Liver (tissue), 7 donors: ENCODE measurements at regions not wholly inside any gene's neighbourhood (a gene's known extent, or its start where the extent isn't known, plus 50 kb on each side); places are given as distances from the start of the nearest gene placed in this dataset.

Experiments used
- DNase-seq: peaks from one replicate; pipeline ENCODE4 v3.0.0-alpha.2; 2017; ENCODE audit warnings: low spot score
- H3K27ac ChIP-seq, 2 donors: one replicate each; pipeline ENCODE4 v1.7.0; 2013; ENCODE audit warnings: inconsistent platforms in 2 of 2, low read length in 2 of 2, control low read depth in 1 of 2, low read depth in 1 of 2, mild to moderate bottlenecking in 1 of 2
- H3K27me3 ChIP-seq, 4 donors: one replicate each; pipeline versions ENCODE4 v1.6.1 to v1.7.0; 2013; ENCODE audit warnings: low read length in 3 of 4, inconsistent platforms in 1 of 4, mild to moderate bottlenecking in 1 of 4, moderate library complexity in 1 of 4; ENCODE audit not compliant: control insufficient read depth in 4 of 4, insufficient read depth in 4 of 4
- H3K36me3 ChIP-seq, 4 donors: one replicate each; pipeline versions ENCODE4 v1.6.1 to v1.7.0; 2013; ENCODE audit warnings: low read length in 3 of 4, mild to moderate bottlenecking in 3 of 4, low read depth in 1 of 4, moderate library complexity in 1 of 4; ENCODE audit not compliant: control insufficient read depth in 4 of 4, insufficient read depth in 3 of 4
- H3K4me1 ChIP-seq, 4 donors: one replicate each; pipeline versions ENCODE4 v1.6.1 to v1.7.0; 2013; ENCODE audit warnings: low read length in 3 of 4, mild to moderate bottlenecking in 3 of 4, moderate library complexity in 1 of 4; ENCODE audit not compliant: control insufficient read depth in 4 of 4, insufficient read depth in 4 of 4
- H3K4me3 ChIP-seq, 3 donors: one replicate each; pipeline versions ENCODE4 v1.6.1 to v1.7.0; 2013; ENCODE audit warnings: low read length in 3 of 3, control low read depth in 1 of 3, low read depth in 1 of 3, mild to moderate bottlenecking in 1 of 3
- H3K9ac ChIP-seq, 2 donors: one replicate each; pipeline ENCODE4 v1.7.0; 2013; ENCODE audit warnings: low read length in 2 of 2, mild to moderate bottlenecking in 2 of 2, moderate library complexity in 2 of 2, control low read depth in 1 of 2, low read depth in 1 of 2
- H3K9me3 ChIP-seq, 4 donors: one replicate each; pipeline versions ENCODE4 v1.6.1 to v1.7.0; 2013; ENCODE audit warnings: low read length in 3 of 4; ENCODE audit not compliant: control insufficient read depth in 4 of 4
- ATF3 ChIP-seq: IDR thresholded peaks from 2 replicates; pipeline ENCODE4 v1.6.1; 2016; ENCODE audit warnings: antibody characterized with exemption
- FOXA1 ChIP-seq: IDR thresholded peaks from 2 replicates; pipeline ENCODE4 v1.6.1; 2016; ENCODE audit warnings: antibody characterized with exemption
- HNF4A ChIP-seq, 2 donors: conservative IDR thresholded peaks; 2 replicates each; pipeline ENCODE4 v1.6.1; 2016; ENCODE audit warnings: antibody characterized with exemption in 2 of 2, mild to moderate bottlenecking in 2 of 2
- HNF4G ChIP-seq: IDR thresholded peaks from 2 replicates; pipeline ENCODE4 v1.6.1; 2016; ENCODE audit warnings: antibody characterized with exemption
- JUND ChIP-seq, 2 donors: IDR thresholded peaks; 2 replicates each; pipeline ENCODE4 v1.6.1; 2016; ENCODE audit warnings: antibody characterized with exemption in 2 of 2
- RAD21 ChIP-seq, 2 donors: IDR thresholded peaks; 2 replicates each; pipeline ENCODE4 v1.6.1; 2016; ENCODE audit warnings: antibody characterized with exemption in 2 of 2, mild to moderate bottlenecking in 2 of 2
- SP1 ChIP-seq: IDR thresholded peaks from 2 replicates; pipeline ENCODE4 v1.6.1; 2018; ENCODE audit warnings: antibody characterized with exemption, mild to moderate bottlenecking
- TAF1 ChIP-seq: conservative IDR thresholded peaks from 2 replicates; pipeline ENCODE4 v1.6.1; 2016; ENCODE audit warnings: antibody characterized with exemption, mild to moderate bottlenecking
- ZBTB33 ChIP-seq: IDR thresholded peaks from 2 replicates; pipeline ENCODE4 v1.6.1; 2016; ENCODE audit warnings: antibody characterized with exemption
- WGBS: extraction: QIAGEN DNeasy Blood & Tissue Kit; methylation state at CpG from one replicate; pipeline ENCODE4 v1.1.7; 2013; 5-methylcytosine and 5-hydroxymethylcytosine counted together
- TF ChIP-seq, protein P1 (sequence below): IDR thresholded peaks from 2 replicates; pipeline ENCODE4 v1.6.1; 2016; ENCODE audit warnings: antibody characterized with exemption, mild to moderate bottlenecking
- TF ChIP-seq, protein P2 (sequence below): IDR thresholded peaks from 2 replicates; pipeline ENCODE4 v1.6.1; 2016; ENCODE audit warnings: antibody characterized with exemption
- donor health status: healthy.
- donor health status: healthy.
- donor health status: healthy.
- donor health status: healthy.

- Histone ChIP-seq H3K27me3 (no peaks in the 10 kb centered on the region), H3K36me3 (no peaks in the 10 kb centered on the region), H3K9me3 (no peaks in the 10 kb centered on the region), H3K4me3 (no peak overlapping the region), H3K27ac (no peak overlapping the region), H3K4me1 (no peaks in the 10 kb centered on the region), H3K9ac (no peak overlapping the region)
- TF ChIP-seq SP1 (no peak), TAF1 (no peak), FOXA1 (no peak), HNF4A (conservative IDR thresholded peaks at IDR 0.05) (no peak), ATF3 (no peak)
- TF ChIP-seq, protein P1, sequence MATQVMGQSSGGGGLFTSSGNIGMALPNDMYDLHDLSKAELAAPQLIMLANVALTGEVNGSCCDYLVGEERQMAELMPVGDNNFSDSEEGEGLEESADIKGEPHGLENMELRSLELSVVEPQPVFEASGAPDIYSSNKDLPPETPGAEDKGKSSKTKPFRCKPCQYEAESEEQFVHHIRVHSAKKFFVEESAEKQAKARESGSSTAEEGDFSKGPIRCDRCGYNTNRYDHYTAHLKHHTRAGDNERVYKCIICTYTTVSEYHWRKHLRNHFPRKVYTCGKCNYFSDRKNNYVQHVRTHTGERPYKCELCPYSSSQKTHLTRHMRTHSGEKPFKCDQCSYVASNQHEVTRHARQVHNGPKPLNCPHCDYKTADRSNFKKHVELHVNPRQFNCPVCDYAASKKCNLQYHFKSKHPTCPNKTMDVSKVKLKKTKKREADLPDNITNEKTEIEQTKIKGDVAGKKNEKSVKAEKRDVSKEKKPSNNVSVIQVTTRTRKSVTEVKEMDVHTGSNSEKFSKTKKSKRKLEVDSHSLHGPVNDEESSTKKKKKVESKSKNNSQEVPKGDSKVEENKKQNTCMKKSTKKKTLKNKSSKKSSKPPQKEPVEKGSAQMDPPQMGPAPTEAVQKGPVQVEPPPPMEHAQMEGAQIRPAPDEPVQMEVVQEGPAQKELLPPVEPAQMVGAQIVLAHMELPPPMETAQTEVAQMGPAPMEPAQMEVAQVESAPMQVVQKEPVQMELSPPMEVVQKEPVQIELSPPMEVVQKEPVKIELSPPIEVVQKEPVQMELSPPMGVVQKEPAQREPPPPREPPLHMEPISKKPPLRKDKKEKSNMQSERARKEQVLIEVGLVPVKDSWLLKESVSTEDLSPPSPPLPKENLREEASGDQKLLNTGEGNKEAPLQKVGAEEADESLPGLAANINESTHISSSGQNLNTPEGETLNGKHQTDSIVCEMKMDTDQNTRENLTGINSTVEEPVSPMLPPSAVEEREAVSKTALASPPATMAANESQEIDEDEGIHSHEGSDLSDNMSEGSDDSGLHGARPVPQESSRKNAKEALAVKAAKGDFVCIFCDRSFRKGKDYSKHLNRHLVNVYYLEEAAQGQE, result no peak
- WGBS, result 63% methylated on average over 2 of the region's 2 CpGs
- no peak for DNase-seq
These were observed 339.1 kb upstream of the SLC10A2 start for GRCh38 chr13:103405297-103405696.

DNA sequence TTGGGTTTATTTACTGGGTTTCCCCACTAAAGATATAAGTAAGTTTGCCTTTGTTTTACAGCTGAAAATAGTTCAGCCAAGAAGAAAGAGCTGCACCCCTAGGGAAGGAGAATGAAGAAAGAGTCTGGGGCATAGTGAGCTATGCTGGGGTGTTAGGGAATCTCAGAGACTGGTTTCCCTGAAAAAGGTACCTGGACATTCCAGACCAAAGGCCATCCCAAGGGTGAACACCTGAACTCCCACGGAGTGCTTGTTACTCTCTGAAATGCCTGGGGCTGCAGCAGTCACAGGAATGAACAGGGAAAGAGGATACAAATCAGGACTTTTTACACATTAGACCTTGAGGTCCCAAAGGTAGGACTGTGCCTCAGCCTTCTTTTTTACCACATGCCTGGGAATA lies 337.6 kb upstream of the SLC10A2 start:
- Histone ChIP-seq H3K36me3 (no peaks in the 10 kb centered on the region), H3K9me3 (no peaks in the 10 kb centered on the region), H3K4me1 (no peaks in the 10 kb centered on the region), H3K4me3 (no peak overlapping the region), H3K27me3 (no peaks in the 10 kb centered on the region), H3K27ac (no peak overlapping the region), H3K9ac (no peak overlapping the region)
- DNase-seq, result no peak
- TF ChIP-seq, protein P2, sequence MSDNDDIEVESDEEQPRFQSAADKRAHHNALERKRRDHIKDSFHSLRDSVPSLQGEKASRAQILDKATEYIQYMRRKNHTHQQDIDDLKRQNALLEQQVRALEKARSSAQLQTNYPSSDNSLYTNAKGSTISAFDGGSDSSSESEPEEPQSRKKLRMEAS, result no peak
- TF ChIP-seq ZBTB33 (no peak), RAD21 (IDR thresholded peaks at IDR 0.05) (no peak), JUND (IDR thresholded peaks at IDR 0.05) (no peak), ATF3 (no peak), HNF4G (no peak)
- TF ChIP-seq, protein P1, result no peak
- 33% methylated on average over 1 of the region's 1 CpG for WGBS
